ENCODE measurements at regions not wholly inside any gene's neighbourhood (a gene's known extent, or its start where the extent isn't known, plus 50 kb on each side); places are given as distances from the start of the nearest gene placed in this dataset.
"Not testable (repeated sequence)": the region's sequence is repeated elsewhere in the genome, so short reads cannot be mapped to it uniquely, and the experiment has no call there.

- 0% methylated on average over 2 of the region's 2 CpGs for WGBS (ENCODE audit: insufficient coverage, insufficient replicate concordance, low lambda C conversion rate, missing lambda C conversion rate)
- DNase-seq (ENCODE audit: low read depth, low spot score) (no peak), ATAC-seq (no peak), FAIRE-seq (no peak)
- H3K4me1 ChIP-seq (ENCODE audit: control insufficient read depth, insufficient read depth, low read length): no peaks in the 10 kb centered on the region
- H3K27me3 ChIP-seq (replicated peaks in 1 of 2; ENCODE audit: control insufficient read depth in 2 of 2, insufficient read depth in 2 of 2, low read length in 1 of 2): no peaks in the 10 kb centered on the region
- H4K20me1 ChIP-seq (ENCODE audit: control insufficient read depth, insufficient read depth): no peaks in the 10 kb centered on the region
- no TSS peak for BruUV-seq (replicated peaks)
- POLR2A ChIA-PET: interaction anchor here (1.0 kb wide), 1 partner anchor 8 kb away, joined by 3 read pairs; no protein-coding TSS in a partner anchor
- H3K4me3 ChIP-seq: no peak overlapping the region
- H3K36me3 ChIP-seq (ENCODE audit: control insufficient read depth in 2 of 2, insufficient read depth in 2 of 2, low read length in 1 of 2): no peaks in the 10 kb centered on the region
- no peak for TF ChIP-seq JUND (IDR thresholded peaks at IDR 0.05; ENCODE audit: low read depth, low read length)
- TF ChIP-seq NRF1 (conservative IDR thresholded peaks at IDR 0.05; ENCODE audit: low read depth, low read length): no peak
- no peak for TF ChIP-seq NR2C2 (IDR thresholded peaks at IDR 0.05; ENCODE audit: borderline replicate concordance, control insufficient read depth, insufficient read length, low read depth)
- no peak for TF ChIP-seq PKNOX1 (IDR thresholded peaks at IDR 0.05)
- no peak for TF ChIP-seq NFYB (IDR thresholded peaks at IDR 0.05; ENCODE audit: insufficient read depth, low read depth, low read length)
- no peak for TF ChIP-seq TCF3 (IDR thresholded peaks at IDR 0.05; ENCODE audit: borderline replicate concordance, insufficient read depth, low read depth, low read length)
- no peaks in the 10 kb centered on the region for H3K9me3 ChIP-seq (replicated peaks; ENCODE audit: control insufficient read depth, insufficient read depth, low read length)
- SMC1A ChIA-PET (ENCODE audit: uncharacterized antibody, unreplicated experiment): interaction anchor here (0.6 to 1.5 kb wide), 3 partner anchors 13 to 1751 kb away, joined by 3 read pairs; no protein-coding TSS in a partner anchor
- H3K4me2 ChIP-seq (ENCODE audit: control insufficient read depth, insufficient read depth): no peak overlapping the region
- no peak overlapping the region for H3K9ac ChIP-seq (ENCODE audit: control insufficient read depth, insufficient read depth, low read length)
- intact Hi-C loops (cut with micrococcal nuclease; ENCODE audit: unreplicated experiment) (no loop called here), in situ Hi-C loops (cut with MboI) (loop anchor here (10.0 kb wide), 2 partner anchors 620 to 740 kb away; no protein-coding TSS in a partner anchor)
- no peaks in the 10 kb centered on the region for H3K79me2 ChIP-seq (ENCODE audit: control insufficient read depth, insufficient read depth, low read length)
- CTCF ChIA-PET: no interaction called here
- no peak overlapping the region for H2AFZ ChIP-seq (ENCODE audit: control insufficient read depth, low read depth, low read length)
- no peak overlapping the region for H3K27ac ChIP-seq (ENCODE audit: control insufficient read depth, insufficient read depth)
- RAD21 ChIA-PET (ENCODE audit: unreplicated experiment): interaction anchor here (1.0 kb wide), 1 partner anchor 1192 kb away, joined by 3 read pairs; no protein-coding TSS in a partner anchor
Observed at GRCh38 chr7:13265271-13265670, 577.8 kb downstream of the ARL4A start.

- H3K9ac ChIP-seq (ENCODE audit: control insufficient read depth, insufficient read depth, low read length); H3K4me1 ChIP-seq (ENCODE audit: control insufficient read depth, insufficient read depth, low read length); ATAC-seq; H3K79me2 ChIP-seq (ENCODE audit: control insufficient read depth, insufficient read depth, low read length); POLR2A ChIA-PET; H3K27me3 ChIP-seq (replicated peaks in 1 of 2; ENCODE audit: control insufficient read depth in 2 of 2, insufficient read depth in 2 of 2, low read length in 1 of 2); in situ Hi-C loops (cut with MboI); BruUV-seq (replicated peaks); FAIRE-seq; intact Hi-C loops (cut with micrococcal nuclease; ENCODE audit: unreplicated experiment); H3K4me2 ChIP-seq (ENCODE audit: control insufficient read depth, insufficient read depth); DNase-seq (ENCODE audit: low read depth, low spot score); SMC1A ChIA-PET (ENCODE audit: uncharacterized antibody, unreplicated experiment); H2AFZ ChIP-seq (ENCODE audit: control insufficient read depth, low read depth, low read length); H4K20me1 ChIP-seq (ENCODE audit: control insufficient read depth, insufficient read depth); H3K36me3 ChIP-seq (ENCODE audit: control insufficient read depth in 2 of 2, insufficient read depth in 2 of 2, low read length in 1 of 2); H3K9me3 ChIP-seq (replicated peaks; ENCODE audit: control insufficient read depth, insufficient read depth, low read length); RAD21 ChIA-PET (ENCODE audit: unreplicated experiment); H3K4me3 ChIP-seq; H3K27ac ChIP-seq (ENCODE audit: control insufficient read depth, insufficient read depth): not testable (repeated sequence)
- WGBS (ENCODE audit: insufficient coverage, insufficient replicate concordance, low lambda C conversion rate, missing lambda C conversion rate): 52% methylated on average over 9 of the region's 9 CpGs
- CTCF ChIA-PET: interaction anchor here (3.1 kb wide), 1 partner anchor 468 kb away, joined by 8 read pairs; no protein-coding TSS in a partner anchor
Observed at GRCh38 chr7:13274205-13274604, 586.8 kb downstream of the ARL4A start.

All from GM12878 (cell line).